ENCODE measurements at regions not wholly inside any gene's neighbourhood (a gene's known extent, or its start where the extent isn't known, plus 50 kb on each side); places are given as distances from the start of the nearest gene placed in this dataset.
"Not testable (repeated sequence)": the region's sequence is repeated elsewhere in the genome, so short reads cannot be mapped to it uniquely, and the experiment has no call there.

DNA sequence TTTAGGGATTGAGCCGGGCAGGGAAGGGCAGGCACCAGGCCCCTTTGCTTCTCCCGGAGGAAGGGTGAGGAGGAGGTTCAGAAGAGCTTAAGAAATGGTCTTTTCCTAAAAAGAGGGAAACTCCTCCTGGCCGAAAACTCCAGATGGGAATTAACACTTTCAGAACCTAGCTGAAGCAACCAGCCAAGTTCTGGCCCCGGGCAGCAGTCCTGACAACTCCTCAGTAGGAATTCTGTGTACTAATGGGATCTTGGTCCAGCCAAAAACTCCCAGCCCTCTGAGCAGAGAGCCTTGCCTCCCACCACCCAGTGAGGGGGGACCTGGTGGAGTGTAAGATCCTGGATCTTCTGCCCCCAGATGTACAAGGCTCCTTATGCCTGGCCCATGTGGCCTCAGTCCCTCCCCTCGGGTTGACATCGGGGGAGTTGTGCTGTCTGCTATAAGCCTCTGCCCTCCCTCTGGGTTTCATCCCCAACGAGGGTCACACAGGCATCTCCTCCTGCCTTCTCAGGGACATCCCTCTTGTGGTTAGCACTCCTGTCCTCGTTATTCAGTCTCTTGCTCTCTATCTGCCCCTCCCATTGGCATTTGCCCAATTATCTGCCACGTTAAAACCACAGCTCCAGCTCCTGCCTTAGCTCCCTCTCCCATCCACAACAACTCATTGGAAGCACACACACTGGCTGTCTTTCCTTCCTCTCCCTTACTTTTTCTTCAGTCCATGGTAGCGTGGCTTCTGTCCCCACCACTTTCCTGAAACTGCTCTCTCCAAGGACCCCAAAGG, 184.6 kb downstream of the CYP26B1 start:
- H3K4me1 Mint-ChIP-seq: no peaks in the 10 kb centered on the region
- peak in 1 of 2 experiments; percentile 38 for DNase-seq (ENCODE audit: low spot score in 2 of 2, unreplicated experiment in 2 of 2)
- peaks cover 15% of the 10 kb centered on the region for H3K36me3 Mint-ChIP-seq
- no peak overlapping the region for H3K4me3 Mint-ChIP-seq
- peaks cover 18% of the 10 kb centered on the region for H3K9me3 Mint-ChIP-seq
- H3K27ac Mint-ChIP-seq: peak overlapping the region; percentile 45
- TF ChIP-seq, protein P1, sequence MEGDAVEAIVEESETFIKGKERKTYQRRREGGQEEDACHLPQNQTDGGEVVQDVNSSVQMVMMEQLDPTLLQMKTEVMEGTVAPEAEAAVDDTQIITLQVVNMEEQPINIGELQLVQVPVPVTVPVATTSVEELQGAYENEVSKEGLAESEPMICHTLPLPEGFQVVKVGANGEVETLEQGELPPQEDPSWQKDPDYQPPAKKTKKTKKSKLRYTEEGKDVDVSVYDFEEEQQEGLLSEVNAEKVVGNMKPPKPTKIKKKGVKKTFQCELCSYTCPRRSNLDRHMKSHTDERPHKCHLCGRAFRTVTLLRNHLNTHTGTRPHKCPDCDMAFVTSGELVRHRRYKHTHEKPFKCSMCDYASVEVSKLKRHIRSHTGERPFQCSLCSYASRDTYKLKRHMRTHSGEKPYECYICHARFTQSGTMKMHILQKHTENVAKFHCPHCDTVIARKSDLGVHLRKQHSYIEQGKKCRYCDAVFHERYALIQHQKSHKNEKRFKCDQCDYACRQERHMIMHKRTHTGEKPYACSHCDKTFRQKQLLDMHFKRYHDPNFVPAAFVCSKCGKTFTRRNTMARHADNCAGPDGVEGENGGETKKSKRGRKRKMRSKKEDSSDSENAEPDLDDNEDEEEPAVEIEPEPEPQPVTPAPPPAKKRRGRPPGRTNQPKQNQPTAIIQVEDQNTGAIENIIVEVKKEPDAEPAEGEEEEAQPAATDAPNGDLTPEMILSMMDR (IDR thresholded peaks at IDR 0.05; ENCODE audit: unreplicated experiment): no peak
- peaks cover 2% of the 10 kb centered on the region for H3K27me3 Mint-ChIP-seq (ENCODE audit: low read depth)

DNA sequence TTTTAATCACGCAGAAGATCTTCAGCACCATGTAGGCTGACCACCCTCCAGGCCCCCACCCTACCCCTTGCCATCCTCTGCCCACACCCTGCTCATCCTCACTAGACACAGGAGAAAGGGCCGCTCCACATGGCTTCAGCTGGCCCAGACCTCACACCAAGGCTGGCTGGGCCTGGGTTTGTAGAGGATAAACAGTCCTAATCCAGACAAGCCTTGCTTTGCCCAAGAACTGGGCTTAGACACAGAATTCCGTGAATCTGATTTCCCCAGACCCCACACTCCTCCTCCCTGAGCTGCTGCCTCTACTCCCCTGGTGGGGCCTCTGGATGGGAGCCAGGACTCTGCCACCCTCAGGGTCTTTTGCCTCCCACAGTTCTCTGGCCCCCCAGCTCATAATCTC, 185.3 kb downstream of the CYP26B1 start:
- no peaks in the 10 kb centered on the region for H3K27me3 Mint-ChIP-seq (ENCODE audit: low read depth)
- H3K4me3 Mint-ChIP-seq: no peak overlapping the region
- H3K9me3 Mint-ChIP-seq: peaks cover 24% of the 10 kb centered on the region
- peak overlapping the region; percentile 45 for H3K27ac Mint-ChIP-seq
- peaks cover 19% of the 10 kb centered on the region for H3K36me3 Mint-ChIP-seq
- TF ChIP-seq, protein P1 (IDR thresholded peaks at IDR 0.05; ENCODE audit: unreplicated experiment): no peak
- DNase-seq (ENCODE audit: low spot score in 2 of 2, unreplicated experiment in 2 of 2): no peak
- H3K4me1 Mint-ChIP-seq: no peaks in the 10 kb centered on the region

DNA sequence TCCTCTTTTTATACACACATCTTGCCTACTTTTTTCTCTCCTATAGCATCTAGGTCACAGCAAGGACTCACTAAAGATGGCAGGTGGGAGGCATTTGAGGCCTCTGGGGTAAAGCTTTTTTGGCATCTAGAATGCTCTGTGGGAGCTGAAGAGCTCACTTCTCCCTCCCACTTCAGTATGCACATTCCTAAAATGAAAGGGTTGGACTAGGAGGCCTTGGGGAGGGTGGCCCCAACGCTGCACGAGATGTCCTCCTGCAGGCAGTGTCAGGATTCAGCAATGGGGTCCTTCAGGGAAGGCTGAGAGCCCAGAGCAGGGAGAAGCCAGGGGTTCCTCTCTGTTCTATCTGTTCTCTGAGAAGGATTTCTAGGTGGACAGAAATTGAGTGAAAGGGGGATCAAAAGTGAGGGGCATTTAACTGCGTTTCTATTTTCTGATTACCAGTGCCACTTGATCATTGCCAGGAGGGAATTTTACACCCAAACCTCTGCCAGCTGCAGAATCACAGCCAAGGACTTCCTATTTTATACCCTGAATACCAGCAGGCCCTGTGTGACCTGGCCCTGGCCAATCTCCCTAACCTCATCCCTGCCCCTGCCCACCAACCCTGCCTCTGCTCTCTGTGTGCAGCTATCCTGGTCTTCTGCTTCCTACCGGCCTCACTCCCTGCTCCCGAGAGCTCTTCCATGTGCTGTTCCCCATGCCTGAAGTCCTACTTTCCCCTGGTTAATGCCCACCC, 186.2 kb downstream of the CYP26B1 start:
- Mint-ChIP-seq H3K4me3 (no peak overlapping the region), H3K9me3 (peaks cover 33% of the 10 kb centered on the region), H3K4me1 (no peaks in the 10 kb centered on the region), H3K27me3 (ENCODE audit: low read depth) (no peaks in the 10 kb centered on the region), H3K36me3 (peaks cover 19% of the 10 kb centered on the region), H3K27ac (no peak overlapping the region)
- TF ChIP-seq, protein P1 (IDR thresholded peaks at IDR 0.05; ENCODE audit: unreplicated experiment): no peak
- DNase-seq (ENCODE audit: low spot score in 2 of 2, unreplicated experiment in 2 of 2): no peak

DNA sequence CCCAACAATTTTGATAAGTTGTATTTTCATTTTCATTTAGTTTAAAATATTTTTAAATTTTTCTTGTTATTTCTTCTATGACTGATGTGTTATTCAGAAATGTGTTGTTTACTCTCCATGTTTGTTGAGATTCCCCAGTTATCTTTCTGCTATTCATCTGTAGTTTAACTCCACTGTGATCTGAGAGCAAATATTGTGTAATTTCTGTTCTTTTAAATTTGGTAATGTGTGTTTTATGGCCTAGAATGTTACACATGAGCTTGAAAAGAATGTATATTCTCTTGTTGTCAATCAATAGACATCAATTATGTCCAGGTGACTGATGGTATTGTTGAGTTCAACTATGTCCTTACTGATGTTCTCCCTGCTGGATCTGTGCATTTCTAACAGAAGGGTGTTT, 188.2 kb downstream of the CYP26B1 start:
- H3K9me3 Mint-ChIP-seq: peaks cover 44% of the 10 kb centered on the region
- TF ChIP-seq, protein P1 (IDR thresholded peaks at IDR 0.05; ENCODE audit: unreplicated experiment): no peak
- H3K4me3 Mint-ChIP-seq: no peak overlapping the region
- no peaks in the 10 kb centered on the region for H3K4me1 Mint-ChIP-seq
- no peak overlapping the region for H3K27ac Mint-ChIP-seq
- no peak for DNase-seq (ENCODE audit: low spot score in 2 of 2, unreplicated experiment in 2 of 2)
- no peaks in the 10 kb centered on the region for H3K27me3 Mint-ChIP-seq (ENCODE audit: low read depth)
- H3K36me3 Mint-ChIP-seq: peaks cover 19% of the 10 kb centered on the region

DNA sequence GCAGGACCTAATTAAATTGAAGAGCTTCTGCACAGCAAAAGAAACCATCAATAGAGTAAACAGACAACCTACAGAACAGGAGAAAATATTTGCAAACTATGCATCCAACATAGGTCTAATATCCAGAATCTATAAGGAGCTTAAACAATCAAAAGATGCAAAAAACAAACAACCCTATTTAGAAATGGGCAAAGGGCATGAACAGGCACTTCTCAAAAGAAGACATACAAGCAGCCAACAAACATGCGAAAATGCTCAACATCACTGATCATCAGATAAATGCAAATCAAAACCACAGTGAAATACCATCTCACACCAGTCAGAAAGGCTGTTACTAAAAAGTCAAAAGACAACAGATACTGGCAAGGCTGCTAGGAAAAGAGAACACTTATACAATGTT, 189.2 kb downstream of the CYP26B1 start:
- H3K36me3 Mint-ChIP-seq: peaks cover 19% of the 10 kb centered on the region
- not testable (repeated sequence) for H3K27me3 Mint-ChIP-seq (ENCODE audit: low read depth); H3K27ac Mint-ChIP-seq; H3K4me1 Mint-ChIP-seq; H3K4me3 Mint-ChIP-seq; DNase-seq (ENCODE audit: low spot score in 2 of 2, unreplicated experiment in 2 of 2)
- peaks cover 50% of the 10 kb centered on the region for H3K9me3 Mint-ChIP-seq

DNA sequence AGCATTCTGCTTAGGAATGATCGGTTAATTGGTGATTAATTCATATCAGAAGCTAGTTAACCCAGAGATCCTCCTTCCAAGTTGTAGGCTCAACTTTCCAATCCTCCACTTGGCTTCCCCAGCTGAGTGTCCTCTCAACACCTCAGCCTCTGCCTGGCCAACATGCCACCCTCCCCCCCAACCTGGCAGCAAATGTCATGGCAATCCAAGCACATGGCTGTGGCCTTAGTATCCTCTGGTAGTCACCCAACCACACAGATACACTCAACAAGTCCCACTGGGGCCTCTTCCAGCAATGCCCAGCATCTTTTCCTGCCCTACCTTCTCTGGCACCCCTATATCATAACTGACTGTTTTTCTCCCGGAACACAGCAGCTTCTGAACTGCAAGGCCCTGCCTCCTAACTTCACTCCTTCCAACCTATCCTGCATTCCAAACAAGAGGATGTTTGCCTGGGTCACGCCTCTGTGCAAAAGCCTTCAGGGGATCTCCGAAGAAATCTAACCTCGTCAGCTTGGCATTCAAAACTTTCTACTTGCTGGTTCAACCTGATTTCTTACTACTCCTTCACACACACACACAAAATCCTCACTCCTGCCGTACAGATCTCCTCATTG, 195.0 kb downstream of the CYP26B1 start:
- Mint-ChIP-seq H3K4me1 (peaks cover 34% of the 10 kb centered on the region), H3K36me3 (peaks cover 1% of the 10 kb centered on the region), H3K27me3 (ENCODE audit: low read depth) (no peaks in the 10 kb centered on the region), H3K4me3 (no peak overlapping the region), H3K27ac (peak overlapping the region; percentile 37), H3K9me3 (peaks cover 28% of the 10 kb centered on the region)
- DNase-seq (ENCODE audit: low spot score in 2 of 2, unreplicated experiment in 2 of 2): peak in 1 of 2 experiments; percentile 39
- TF ChIP-seq, protein P1 (IDR thresholded peaks at IDR 0.05; ENCODE audit: unreplicated experiment): no peak

Measured in mesothelial cell of epicardium (in vitro differentiated cells).